Erythroblast (primary cell): ENCODE measurements at regions not wholly inside any gene's neighbourhood (a gene's known extent, or its start where the extent isn't known, plus 50 kb on each side); places are given as distances from the start of the nearest gene placed in this dataset.

Source experiments
- GATA1 ChIP-seq: IDR thresholded peaks from 2 replicates; pipeline ENCODE4 v1.6.1; 2011; ENCODE audit warnings: low read depth, mild to moderate bottlenecking, control low read depth, low read length, moderate library complexity
- POLR2A ChIP-seq: IDR thresholded peaks from 2 replicates; pipeline ENCODE4 v1.6.1; 2011; ENCODE audit warnings: mild to moderate bottlenecking, low read length

DNA sequence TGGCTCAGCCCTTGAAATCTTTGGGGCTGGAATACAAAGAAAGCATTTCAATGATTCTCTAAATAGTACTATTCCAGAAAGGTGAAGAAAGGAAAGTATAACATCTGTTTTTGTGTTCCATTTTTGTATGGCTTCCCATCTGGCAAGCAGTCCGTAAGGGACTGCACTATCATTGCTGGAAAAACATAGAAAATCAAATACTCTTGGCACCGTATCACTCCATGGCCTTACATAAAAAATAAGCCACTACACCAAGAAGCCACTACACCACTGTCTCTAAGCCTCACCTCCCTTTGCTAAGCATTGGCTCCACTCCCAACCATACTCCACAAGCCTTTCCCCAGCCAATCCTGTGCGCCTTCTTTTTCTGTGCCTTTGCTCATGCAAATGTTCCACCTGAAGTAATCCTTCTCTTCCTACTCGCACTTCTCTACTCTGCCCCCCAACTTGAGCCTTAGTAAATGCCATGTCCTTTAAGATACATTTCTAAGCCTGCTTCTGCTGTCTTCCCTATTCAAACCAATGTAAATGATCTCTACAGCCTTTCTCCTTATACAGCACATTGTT lies 454.6 kb upstream of the TUSC1 start:
- no peak for TF ChIP-seq POLR2A
- TF ChIP-seq GATA1, result no peak
